H9 (cell line): ENCODE measurements at regions not wholly inside any gene's neighbourhood (a gene's known extent, or its start where the extent isn't known, plus 50 kb on each side); places are given as distances from the start of the nearest gene placed in this dataset.

Source experiments
- DNase-seq: peaks from one replicate; pipeline ENCODE4 v3.0.0-alpha.2; 2017
- H2AFZ ChIP-seq: one replicate; pipeline ENCODE4 v1.6.1; 2013; ENCODE audit warnings: mild to moderate bottlenecking, low read length, control low read depth, moderate library complexity
- H2AK5ac ChIP-seq: 2 replicates; pipeline ENCODE4 v1.6.1; 2013; ENCODE audit warnings: low read length, control low read depth, mixed read lengths; ENCODE audit not compliant: insufficient read length
- H2BK120ac ChIP-seq: one replicate; pipeline ENCODE4 v1.6.1; 2013; ENCODE audit warnings: low read depth, mild to moderate bottlenecking, low read length, control low read depth, inconsistent platforms; ENCODE audit not compliant: poor library complexity, severe bottlenecking
- H2BK12ac ChIP-seq: 2 replicates; pipeline ENCODE4 v1.6.1; 2013; ENCODE audit warnings: low read length, control low read depth, mixed read lengths, low read depth; ENCODE audit not compliant: insufficient read length
- H2BK15ac ChIP-seq: 2 replicates; pipeline ENCODE4 v1.6.1; 2013; ENCODE audit warnings: low read depth, low read length, control low read depth
- H2BK20ac ChIP-seq: one replicate; pipeline ENCODE4 v1.6.1; 2013; ENCODE audit warnings: low read depth, mild to moderate bottlenecking, low read length, control low read depth, inconsistent platforms; ENCODE audit not compliant: poor library complexity, severe bottlenecking
- H2BK5ac ChIP-seq: 2 replicates; pipeline ENCODE4 v1.6.1; 2013; ENCODE audit warnings: low read length, control low read depth, mixed read lengths; ENCODE audit not compliant: insufficient read length
- H3K14ac ChIP-seq: 2 replicates; pipeline ENCODE4 v1.6.1; 2013; ENCODE audit warnings: low read length, control low read depth; ENCODE audit not compliant: insufficient read depth
- H3K18ac ChIP-seq: 2 replicates; pipeline ENCODE4 v1.6.1; 2013; ENCODE audit warnings: low read depth, mild to moderate bottlenecking, mixed read lengths, low read length, control low read depth; ENCODE audit not compliant: insufficient read length
- H3K23ac ChIP-seq: 2 replicates; pipeline ENCODE4 v1.6.1; 2013; ENCODE audit warnings: low read length, control low read depth, mixed read lengths, low read depth; ENCODE audit not compliant: insufficient read length
- H3K23me2 ChIP-seq: 2 replicates; pipeline ENCODE4 v1.6.1; 2013; ENCODE audit warnings: low read depth, mild to moderate bottlenecking, mixed read lengths, low read length, control low read depth; ENCODE audit not compliant: insufficient read length, poor library complexity, severe bottlenecking
- H3K27ac ChIP-seq: 2 replicates; pipeline ENCODE4 v1.5.1; 2013; ENCODE audit warnings: low read length, control low read depth, mixed read lengths, low read depth; ENCODE audit not compliant: insufficient read length
- H3K27me3 ChIP-seq: 2 replicates; pipeline ENCODE4 v1.6.1; 2013; ENCODE audit warnings: low read length, control low read depth, inconsistent platforms; ENCODE audit not compliant: insufficient read depth
- H3K4ac ChIP-seq: 2 replicates; pipeline ENCODE4 v1.6.1; 2013; ENCODE audit warnings: low read depth, mild to moderate bottlenecking, control low read depth, inconsistent platforms, low read length, moderate library complexity
- H3K4me1 ChIP-seq: 2 replicates; pipeline ENCODE4 v1.6.1; 2013; ENCODE audit warnings: low read length, control low read depth, inconsistent platforms; ENCODE audit not compliant: insufficient read depth
- H3K4me2 ChIP-seq: 2 replicates; pipeline ENCODE4 v1.6.1; 2013; ENCODE audit warnings: low read length, control low read depth, mixed read lengths; ENCODE audit not compliant: insufficient read length, insufficient read depth
- H3K56ac ChIP-seq: 2 replicates; pipeline ENCODE4 v1.6.1; 2013; ENCODE audit warnings: low read depth, mild to moderate bottlenecking, mixed read lengths, low read length, control low read depth; ENCODE audit not compliant: insufficient read length
- H3K79me1 ChIP-seq: 2 replicates; pipeline ENCODE4 v1.6.1; 2013; ENCODE audit warnings: low read depth, mild to moderate bottlenecking, moderate library complexity, low read length, control low read depth, inconsistent platforms; ENCODE audit not compliant: insufficient read depth, poor library complexity, severe bottlenecking
- H3K79me2 ChIP-seq: 2 replicates; pipeline ENCODE4 v1.6.1; 2013; ENCODE audit warnings: low read length, control low read depth, inconsistent platforms; ENCODE audit not compliant: insufficient read depth
- H3K9ac ChIP-seq: 2 replicates; pipeline ENCODE4 v1.6.1; 2013; ENCODE audit warnings: low read length, control low read depth, mixed read lengths; ENCODE audit not compliant: insufficient read length; ENCODE audit errors: extremely low read depth
- H3K9me3 ChIP-seq: one replicate; pipeline ENCODE4 v1.6.1; 2013; ENCODE audit warnings: low read depth, low read length, inconsistent platforms; ENCODE audit not compliant: control insufficient read depth
- H3T11ph ChIP-seq: one replicate; pipeline ENCODE4 v1.6.1; 2013; ENCODE audit warnings: mild to moderate bottlenecking, low read length, control low read depth, inconsistent platforms
- H4K20me1 ChIP-seq: one replicate; pipeline ENCODE4 v1.6.1; 2013; ENCODE audit not compliant: control insufficient read depth, insufficient read length, insufficient read depth
- H4K5ac ChIP-seq: 2 replicates; pipeline ENCODE4 v1.6.1; 2013; ENCODE audit warnings: low read depth, mild to moderate bottlenecking, mixed read lengths, low read length, control low read depth; ENCODE audit not compliant: insufficient read length
- H4K8ac ChIP-seq: replicated peaks from 2 replicates; pipeline ENCODE4 v1.6.1; 2013; ENCODE audit warnings: low read length, control low read depth, mixed read lengths, low read depth; ENCODE audit not compliant: insufficient read length
- H4K91ac ChIP-seq: 2 replicates; pipeline ENCODE4 v1.6.1; 2013; ENCODE audit warnings: low read depth, mild to moderate bottlenecking, moderate library complexity, mixed read lengths, low read length, control low read depth; ENCODE audit not compliant: insufficient read length
- H3K27ac Mint-ChIP-seq, 3 experiments: 2 replicates in 2 of 3; 3 replicates in 1 of 3; pipeline ENCODE4 v1.8.0; 2020 to 2021; ENCODE audit warnings: mixed read lengths in 3 of 3, mild to moderate bottlenecking in 1 of 3, moderate library complexity in 1 of 3
- H3K27me3 Mint-ChIP-seq: 2 replicates; pipeline ENCODE4 v1.8.0; 2021; ENCODE audit warnings: low read depth, mild to moderate bottlenecking, moderate library complexity, mixed read lengths
- H3K36me3 Mint-ChIP-seq, 3 experiments: 2 replicates in 2 of 3; 3 replicates in 1 of 3; pipeline ENCODE4 v1.8.0; 2020 to 2021; ENCODE audit warnings: low read depth in 3 of 3, mixed read lengths in 3 of 3; ENCODE audit not compliant: insufficient read depth in 1 of 3
- H3K4me1 Mint-ChIP-seq, 2 experiments: 2 replicates each; pipeline ENCODE4 v1.8.0; 2020; ENCODE audit warnings: mixed read lengths in 2 of 2
- H3K4me3 Mint-ChIP-seq, 2 experiments: 2 replicates in 1 of 2; 3 replicates in 1 of 2; pipeline ENCODE4 v1.8.0; 2020 to 2021; ENCODE audit warnings: mild to moderate bottlenecking in 2 of 2, mixed read lengths in 2 of 2, moderate library complexity in 1 of 2
- H3K9me3 Mint-ChIP-seq, 2 experiments: 2 replicates in 1 of 2; 3 replicates in 1 of 2; pipeline ENCODE4 v1.8.0; 2020; ENCODE audit warnings: mild to moderate bottlenecking in 2 of 2, mixed read lengths in 2 of 2, moderate library complexity in 1 of 2
- WGBS: extraction: QIAGEN DNeasy Blood & Tissue Kit; methylation state at CpG from one replicate; pipeline ENCODE4 v1.1.7; 2013; ENCODE audit warnings: missing lambda C conversion rate, low lambda C conversion rate, mixed read lengths; ENCODE audit not compliant: insufficient read length; ENCODE audit errors: extremely low coverage; 5-methylcytosine and 5-hydroxymethylcytosine counted together
- TF ChIP-seq, protein P1 (sequence below): fragments of 200-600 bp; sonication (generic); conservative IDR thresholded peaks from 3 replicates; pipeline ENCODE4 v1.8.0; 2021; ENCODE audit warnings: antibody characterized with exemption, mild to moderate bottlenecking

DNA sequence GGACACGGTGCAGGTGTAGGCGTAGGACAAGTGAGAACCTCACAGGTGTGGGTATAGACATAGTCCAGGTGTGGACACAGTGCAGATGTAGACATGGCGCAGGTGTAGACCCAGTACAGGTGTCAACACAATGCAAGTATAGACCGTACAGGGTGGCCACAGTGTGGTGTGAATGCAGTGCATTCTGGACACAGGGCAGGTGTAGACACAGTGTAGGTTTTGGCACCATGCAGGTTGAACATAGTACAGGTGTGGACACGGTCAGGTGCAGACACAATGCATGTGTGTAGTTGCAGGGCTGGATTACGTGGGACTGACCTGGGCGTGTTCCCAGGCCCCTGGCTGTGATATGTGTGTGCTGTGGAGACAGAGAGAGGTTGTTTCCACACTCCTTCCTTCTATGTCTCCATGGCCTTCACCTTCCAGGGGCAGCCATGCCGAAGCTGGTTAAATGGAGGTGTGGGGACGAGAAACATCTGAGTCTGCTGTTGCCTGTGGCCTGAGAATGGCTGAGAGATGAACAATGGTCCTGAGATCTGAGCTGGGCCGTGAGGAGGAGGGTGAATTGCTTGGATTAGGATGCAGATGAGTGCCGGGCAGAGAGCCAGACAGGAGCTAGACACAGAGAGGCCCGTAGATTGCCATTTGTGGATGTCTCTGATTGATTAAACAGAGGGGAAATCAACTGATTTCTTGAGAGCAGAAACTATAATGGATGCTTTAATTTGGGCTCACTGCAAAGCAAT is 343.9 kb upstream of the SHH start:
- H2BK5ac ChIP-seq: no peak overlapping the region
- DNase-seq: no peak
- H3K4me2 ChIP-seq: no peak overlapping the region
- H4K8ac ChIP-seq: no peak overlapping the region
- H2BK20ac ChIP-seq: no peak overlapping the region
- no peak overlapping the region for H3K14ac ChIP-seq
- no peak overlapping the region for H3K18ac ChIP-seq
- H3T11ph ChIP-seq: no peak overlapping the region
- no peak overlapping the region for H2BK15ac ChIP-seq
- no peak overlapping the region for H3K4ac ChIP-seq
- H3K79me1 ChIP-seq: no peaks in the 10 kb centered on the region
- no peak overlapping the region for H3K27ac ChIP-seq
- no peak overlapping the region for H2BK12ac ChIP-seq
- H3K9me3 ChIP-seq: no peaks in the 10 kb centered on the region
- H3K56ac ChIP-seq: no peak overlapping the region
- H3K27me3 ChIP-seq: no peaks in the 10 kb centered on the region
- Mint-ChIP-seq H3K9me3 (peaks cover 6 to 12% of the 10 kb centered on the region in 2 experiments), H3K36me3 (peaks cover 0 to 5% (median 0%) of the 10 kb centered on the region in 3 experiments; a peak in 2 of 7 replicates), H3K27me3 (peaks cover 5% of the 10 kb centered on the region), H3K4me1 (peaks cover 18 to 26% of the 10 kb centered on the region in 2 experiments), H3K27ac (peak overlapping the region in 2 of 3 experiments; percentile 41 to 74; a peak in 3 of 7 replicates), H3K4me3 (no peak overlapping the region)
- no peak overlapping the region for H4K5ac ChIP-seq
- no peak overlapping the region for H2AK5ac ChIP-seq
- TF ChIP-seq, protein P1, sequence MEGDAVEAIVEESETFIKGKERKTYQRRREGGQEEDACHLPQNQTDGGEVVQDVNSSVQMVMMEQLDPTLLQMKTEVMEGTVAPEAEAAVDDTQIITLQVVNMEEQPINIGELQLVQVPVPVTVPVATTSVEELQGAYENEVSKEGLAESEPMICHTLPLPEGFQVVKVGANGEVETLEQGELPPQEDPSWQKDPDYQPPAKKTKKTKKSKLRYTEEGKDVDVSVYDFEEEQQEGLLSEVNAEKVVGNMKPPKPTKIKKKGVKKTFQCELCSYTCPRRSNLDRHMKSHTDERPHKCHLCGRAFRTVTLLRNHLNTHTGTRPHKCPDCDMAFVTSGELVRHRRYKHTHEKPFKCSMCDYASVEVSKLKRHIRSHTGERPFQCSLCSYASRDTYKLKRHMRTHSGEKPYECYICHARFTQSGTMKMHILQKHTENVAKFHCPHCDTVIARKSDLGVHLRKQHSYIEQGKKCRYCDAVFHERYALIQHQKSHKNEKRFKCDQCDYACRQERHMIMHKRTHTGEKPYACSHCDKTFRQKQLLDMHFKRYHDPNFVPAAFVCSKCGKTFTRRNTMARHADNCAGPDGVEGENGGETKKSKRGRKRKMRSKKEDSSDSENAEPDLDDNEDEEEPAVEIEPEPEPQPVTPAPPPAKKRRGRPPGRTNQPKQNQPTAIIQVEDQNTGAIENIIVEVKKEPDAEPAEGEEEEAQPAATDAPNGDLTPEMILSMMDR: no peak
- H2BK120ac ChIP-seq: no peak overlapping the region
- no peaks in the 10 kb centered on the region for H4K20me1 ChIP-seq
- no peak overlapping the region for H4K91ac ChIP-seq
- WGBS: no CpG with 5 or more reads among the region's 12 CpGs
- no peaks in the 10 kb centered on the region for H3K79me2 ChIP-seq
- H3K23ac ChIP-seq: no peak overlapping the region
- H2AFZ ChIP-seq: no peak overlapping the region
- no peaks in the 10 kb centered on the region; the same call in 1 of the 2 replicates for H3K4me1 ChIP-seq
- H3K23me2 ChIP-seq: no peaks in the 10 kb centered on the region
- H3K9ac ChIP-seq: no peak overlapping the region
